Activated CD8-positive, alpha-beta memory T cell treated with anti-CD3 and anti-CD28 coated beads, Interleukin-2, amount 10 ng/mL, durations not matched to agents 7 days and 5 days (primary cell): ENCODE measurements at regions not wholly inside any gene's neighbourhood (a gene's known extent, or its start where the extent isn't known, plus 50 kb on each side); places are given as distances from the start of the nearest gene placed in this dataset.
"Not testable (repeated sequence)": the region's sequence is repeated elsewhere in the genome, so short reads cannot be mapped to it uniquely, and the experiment has no call there.

Source experiments
- ATAC-seq: fragments of 150-1000 bp; cut with Tn5 transposase; one replicate; pipeline ENCODE4 v1.10.0; 2021; ENCODE audit warnings: moderate library complexity
- CTCF ChIA-PET: fragments of 350-600 bp; sonication (Branson Sonifier 250); formaldehyde crosslinking; loops from one replicate; lab custom pipeline; 2021; ENCODE audit warnings: antibody characterized with exemption; lab: Charles Lee
- DNase-seq: peaks from one replicate; pipeline ENCODE4 v3.0.0-alpha.2; 2020
- H3K27ac Mint-ChIP-seq: one replicate; pipeline ENCODE4 v1.8.0; 2021; ENCODE audit warnings: mild to moderate bottlenecking, mixed read lengths
- H3K27me3 Mint-ChIP-seq: one replicate; pipeline ENCODE4 v1.8.0; 2021; ENCODE audit warnings: mixed read lengths
- H3K36me3 Mint-ChIP-seq: one replicate; pipeline ENCODE4 v1.8.0; 2021; ENCODE audit warnings: mild to moderate bottlenecking, mixed read lengths
- H3K4me1 Mint-ChIP-seq: one replicate; pipeline ENCODE4 v1.8.0; 2021; ENCODE audit warnings: mixed read lengths
- H3K4me3 Mint-ChIP-seq: one replicate; pipeline ENCODE4 v1.8.0; 2021; ENCODE audit warnings: mild to moderate bottlenecking, moderate library complexity, mixed read lengths
- H3K9me3 Mint-ChIP-seq: one replicate; pipeline ENCODE4 v1.8.0; 2022; ENCODE audit warnings: low read depth, mixed read lengths

DNA sequence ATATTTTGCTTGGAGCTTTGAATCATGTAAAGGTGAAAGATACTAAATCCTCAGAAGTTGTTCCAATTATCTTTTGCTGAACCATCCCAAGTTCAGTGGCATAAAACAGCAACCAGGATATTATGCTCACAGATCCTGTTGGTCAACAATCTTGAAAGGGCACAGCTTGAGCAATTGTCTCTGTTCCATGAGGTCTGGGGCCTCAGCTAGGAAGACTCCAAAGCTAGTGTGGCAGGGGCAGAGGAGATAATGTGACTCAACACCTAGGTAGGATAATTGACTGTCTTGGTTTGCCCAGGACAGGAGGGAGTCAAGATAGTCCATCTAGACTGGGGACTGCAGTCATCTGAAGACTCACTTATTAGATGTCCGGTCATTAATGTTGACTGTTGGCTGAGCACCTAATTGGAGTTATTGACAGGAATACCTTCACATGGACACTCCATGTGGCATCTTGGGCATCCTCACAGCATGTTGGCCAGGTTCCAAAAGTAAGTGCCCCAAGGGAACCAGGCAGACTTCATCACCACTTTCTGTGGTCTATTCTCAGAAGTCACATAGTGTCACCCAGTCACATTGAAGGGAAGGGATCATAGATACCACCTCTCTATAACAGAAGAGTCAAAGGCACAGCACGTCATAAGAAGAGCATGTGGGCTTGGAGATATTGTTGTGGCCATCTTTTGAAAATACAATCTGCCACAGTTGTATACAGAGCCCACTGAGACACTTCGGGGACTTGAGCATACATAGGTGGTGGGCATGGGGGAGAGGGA, 88.4 kb upstream of the GPBP1 start:
- no peak overlapping the region for H3K4me3 Mint-ChIP-seq
- ATAC-seq: no peak
- H3K36me3 Mint-ChIP-seq: no peaks in the 10 kb centered on the region
- H3K27ac Mint-ChIP-seq: no peak overlapping the region
- H3K4me1 Mint-ChIP-seq: no peaks in the 10 kb centered on the region
- CTCF ChIA-PET: interaction anchor here (0.8 kb wide), 1 partner anchor 52 kb away, joined by 3 read pairs; no protein-coding TSS in a partner anchor
- H3K27me3 Mint-ChIP-seq: peaks cover 11% of the 10 kb centered on the region
- no peaks in the 10 kb centered on the region for H3K9me3 Mint-ChIP-seq
- no peak for DNase-seq

DNA sequence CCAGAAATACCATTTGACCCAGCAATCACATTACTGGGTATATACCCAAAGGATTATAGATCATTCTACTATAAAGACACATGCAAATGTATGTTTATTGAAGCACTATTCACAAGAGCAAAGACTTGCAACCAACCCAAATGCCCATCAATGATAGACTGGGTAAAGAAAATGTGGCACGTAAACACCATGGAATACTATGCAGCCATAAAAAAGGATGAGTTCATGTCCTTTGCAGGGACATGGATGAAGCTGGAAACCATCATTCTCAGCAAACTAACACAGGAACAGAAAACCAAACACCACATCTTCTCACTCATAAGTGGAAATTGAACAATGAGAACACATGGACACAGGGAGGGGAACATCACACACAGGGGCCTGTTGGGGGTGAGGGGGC, 85.9 kb upstream of the GPBP1 start:
- CTCF ChIA-PET, H3K9me3 Mint-ChIP-seq, H3K27ac Mint-ChIP-seq, ATAC-seq, H3K27me3 Mint-ChIP-seq, H3K4me1 Mint-ChIP-seq, H3K4me3 Mint-ChIP-seq, H3K36me3 Mint-ChIP-seq, DNase-seq: not testable (repeated sequence)

DNA sequence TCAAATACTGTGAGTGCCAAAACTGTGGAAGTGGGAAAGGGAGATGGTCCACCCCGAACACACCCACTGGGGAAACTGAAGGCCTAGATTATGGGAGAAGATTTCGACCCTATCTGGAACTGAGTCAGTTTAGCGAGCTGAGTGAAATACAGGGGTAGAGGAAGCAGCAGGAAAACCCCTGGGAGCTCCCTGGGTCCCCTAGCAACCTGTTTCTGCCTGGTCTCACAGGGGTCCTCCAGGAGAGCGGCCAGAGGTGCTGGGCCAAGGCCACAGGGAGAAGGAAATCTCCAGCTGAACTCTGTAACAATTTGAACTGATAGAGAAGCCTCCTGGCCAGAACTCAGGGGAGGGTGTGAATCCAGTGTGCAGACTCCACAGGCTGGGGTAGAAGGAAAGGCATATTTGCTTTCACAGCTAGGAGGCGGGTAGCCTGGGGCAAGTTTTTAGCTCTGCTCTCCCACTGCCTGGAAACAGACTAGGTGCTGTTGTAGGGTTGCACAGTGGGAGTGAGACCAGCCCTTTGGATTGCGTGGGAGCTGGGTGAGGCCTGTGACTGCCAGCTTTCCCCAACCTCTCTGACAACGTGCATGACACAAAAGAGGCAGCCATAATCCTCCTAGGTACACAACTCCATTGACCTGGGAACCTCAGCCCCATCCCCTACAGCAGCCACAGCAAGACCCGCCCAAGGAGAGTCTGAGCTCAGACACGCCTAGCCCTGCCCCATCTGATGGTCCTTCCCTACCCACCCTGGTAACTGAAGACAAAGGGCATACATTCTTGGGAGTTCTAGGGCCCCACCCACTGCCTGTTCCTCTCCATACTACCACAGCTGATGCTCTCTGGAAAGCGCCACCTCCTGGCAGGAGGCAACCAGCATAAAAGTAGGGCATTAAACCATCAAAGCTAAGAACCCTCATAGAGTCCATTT, 78.8 kb upstream of the GPBP1 start:
- H3K4me1 Mint-ChIP-seq: no peaks in the 10 kb centered on the region
- CTCF ChIA-PET: interaction anchor here (0.9 kb wide), 1 partner anchor 11 kb away, joined by 3 read pairs; no protein-coding TSS in a partner anchor
- H3K36me3 Mint-ChIP-seq: no peaks in the 10 kb centered on the region
- DNase-seq: no peak
- H3K4me3 Mint-ChIP-seq: no peak overlapping the region
- no peak for ATAC-seq
- peaks cover 5% of the 10 kb centered on the region for H3K27me3 Mint-ChIP-seq
- no peak overlapping the region for H3K27ac Mint-ChIP-seq
- peaks cover 7% of the 10 kb centered on the region for H3K9me3 Mint-ChIP-seq

GRCh38 chr5:57097526-57097925, 76.3 kb upstream of the GPBP1 start:
- H3K36me3 Mint-ChIP-seq: no peaks in the 10 kb centered on the region
- H3K9me3 Mint-ChIP-seq: peaks cover 7% of the 10 kb centered on the region
- no peaks in the 10 kb centered on the region for H3K4me1 Mint-ChIP-seq
- no peak overlapping the region for H3K27ac Mint-ChIP-seq
- DNase-seq: no peak
- H3K27me3 Mint-ChIP-seq: peaks cover 5% of the 10 kb centered on the region
- H3K4me3 Mint-ChIP-seq: no peak overlapping the region
- no peak for ATAC-seq
- CTCF ChIA-PET: no interaction called here

- DNase-seq (no peak), ATAC-seq (no peak)
- H3K4me3 Mint-ChIP-seq: no peak overlapping the region
- H3K9me3 Mint-ChIP-seq: peaks cover 7% of the 10 kb centered on the region
- H3K27me3 Mint-ChIP-seq: peaks cover 9% of the 10 kb centered on the region
- H3K27ac Mint-ChIP-seq: no peak overlapping the region
- no peaks in the 10 kb centered on the region for H3K4me1 Mint-ChIP-seq
- CTCF ChIA-PET: no interaction called here
- no peaks in the 10 kb centered on the region for H3K36me3 Mint-ChIP-seq
Observed at GRCh38 chr5:57102189-57102904, 71.5 kb upstream of the GPBP1 start.

- no peak overlapping the region for H3K4me3 Mint-ChIP-seq
- no peak for DNase-seq
- H3K27me3 Mint-ChIP-seq: peaks cover 6% of the 10 kb centered on the region
- H3K36me3 Mint-ChIP-seq: no peaks in the 10 kb centered on the region
- H3K4me1 Mint-ChIP-seq: no peaks in the 10 kb centered on the region
- CTCF ChIA-PET: no interaction called here
- peaks cover 2% of the 10 kb centered on the region for H3K9me3 Mint-ChIP-seq
- no peak for ATAC-seq
- H3K27ac Mint-ChIP-seq: no peak overlapping the region
Observed at GRCh38 chr5:57102905-57103255, 71.0 kb upstream of the GPBP1 start.

GRCh38 chr5:57103317-57103907, 70.4 kb upstream of the GPBP1 start:
- Mint-ChIP-seq H3K9me3 (peaks cover under 1% of the 10 kb centered on the region), H3K27ac (no peak overlapping the region), H3K27me3 (peaks cover 5% of the 10 kb centered on the region), H3K36me3 (no peaks in the 10 kb centered on the region), H3K4me1 (no peaks in the 10 kb centered on the region), H3K4me3 (no peak overlapping the region)
- DNase-seq (no peak), ATAC-seq (no peak)
- CTCF ChIA-PET: no interaction called here

GRCh38 chr5:57106661-57107060, 67.2 kb upstream of the GPBP1 start:
- CTCF ChIA-PET: no interaction called here
- no peaks in the 10 kb centered on the region for H3K9me3 Mint-ChIP-seq
- no peaks in the 10 kb centered on the region for H3K36me3 Mint-ChIP-seq
- H3K4me1 Mint-ChIP-seq: no peaks in the 10 kb centered on the region
- no peak overlapping the region for H3K27ac Mint-ChIP-seq
- no peak overlapping the region for H3K4me3 Mint-ChIP-seq
- DNase-seq: no peak
- ATAC-seq: no peak
- peaks cover 4% of the 10 kb centered on the region for H3K27me3 Mint-ChIP-seq

DNA sequence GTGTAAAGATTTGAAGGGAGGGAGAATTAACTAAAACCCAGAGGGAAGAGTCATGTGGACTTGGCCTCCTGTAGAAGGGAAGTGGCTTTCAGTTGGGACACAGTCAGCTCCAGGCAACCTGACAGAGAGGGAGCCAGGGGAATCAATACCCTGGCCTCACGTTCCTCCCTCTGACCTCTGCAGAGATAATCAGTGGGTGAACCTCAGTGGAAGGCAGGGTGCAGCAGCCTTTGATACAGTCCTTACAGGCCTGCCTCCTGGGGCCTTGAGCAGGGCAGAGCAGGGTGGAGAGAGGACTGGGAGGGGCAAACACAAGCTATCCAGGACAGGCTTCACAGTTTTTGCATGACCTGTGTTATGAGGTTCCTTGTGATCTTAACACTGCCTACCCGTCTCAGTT, 61.9 kb upstream of the GPBP1 start:
- no peak overlapping the region for H3K4me3 Mint-ChIP-seq
- H3K36me3 Mint-ChIP-seq: no peaks in the 10 kb centered on the region
- H3K27ac Mint-ChIP-seq: no peak overlapping the region
- H3K4me1 Mint-ChIP-seq: peaks cover 7% of the 10 kb centered on the region
- H3K9me3 Mint-ChIP-seq: no peaks in the 10 kb centered on the region
- H3K27me3 Mint-ChIP-seq: no peaks in the 10 kb centered on the region
- ATAC-seq (no peak), DNase-seq (no peak)
- CTCF ChIA-PET: interaction anchor here (0.8 kb wide), 1 partner anchor 11 kb away, joined by 3 read pairs; no protein-coding TSS in a partner anchor

DNA sequence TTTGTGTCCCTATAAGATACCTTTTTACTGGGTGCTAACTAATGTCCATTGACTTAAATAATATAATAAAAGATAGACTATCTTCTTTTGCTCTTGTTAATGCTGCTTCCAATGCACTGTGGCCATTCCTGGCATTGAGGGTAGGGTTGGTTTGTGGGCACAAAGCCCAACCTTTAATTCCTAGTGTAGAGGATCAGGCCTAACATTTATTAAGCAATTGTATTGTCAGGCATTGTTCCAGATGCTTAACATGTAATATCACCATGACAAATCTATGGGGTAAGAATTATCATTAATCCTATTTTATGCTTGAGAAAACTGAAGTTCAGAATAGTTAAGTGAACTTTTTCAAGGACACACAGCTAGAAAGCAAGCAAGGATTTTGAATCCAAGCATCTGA, 60.4 kb upstream of the GPBP1 start:
- Mint-ChIP-seq H3K27me3 (no peaks in the 10 kb centered on the region), H3K4me3 (no peak overlapping the region), H3K4me1 (peaks cover 18% of the 10 kb centered on the region), H3K27ac (no peak overlapping the region), H3K36me3 (no peaks in the 10 kb centered on the region), H3K9me3 (no peaks in the 10 kb centered on the region)
- DNase-seq (no peak), ATAC-seq (no peak)
- CTCF ChIA-PET: no interaction called here

GRCh38 chr5:57117596-57117995, 56.3 kb upstream of the GPBP1 start:
- ATAC-seq: peak; percentile 94
- Mint-ChIP-seq H3K36me3 (no peaks in the 10 kb centered on the region), H3K9me3 (no peaks in the 10 kb centered on the region), H3K4me3 (no peak overlapping the region), H3K27me3 (peaks cover 2% of the 10 kb centered on the region), H3K27ac (peak overlapping the region; percentile 54), H3K4me1 (peaks cover 18% of the 10 kb centered on the region)
- CTCF ChIA-PET: no interaction called here
- DNase-seq: peak; percentile 81

DNA sequence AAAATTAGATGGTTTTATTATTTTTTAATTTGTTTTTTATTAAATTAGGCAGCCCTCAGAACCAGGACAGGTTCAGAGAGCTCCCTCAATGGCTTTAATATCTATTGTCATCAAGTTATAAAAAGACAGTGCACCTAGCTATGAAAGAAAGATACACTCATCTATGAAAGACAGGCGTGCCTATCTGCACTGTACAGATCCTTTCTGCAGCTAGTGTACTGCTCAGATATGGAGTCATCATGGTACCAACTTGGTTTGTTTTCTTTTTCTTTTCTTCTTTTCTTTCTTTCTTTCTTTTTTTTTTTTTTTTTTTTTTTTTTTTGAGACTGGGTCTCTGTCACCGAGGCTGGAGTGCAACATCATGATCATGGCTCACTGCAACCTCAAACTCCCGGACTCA, 54.8 kb upstream of the GPBP1 start:
- Mint-ChIP-seq H3K9me3 (no peaks in the 10 kb centered on the region), H3K36me3 (no peaks in the 10 kb centered on the region), H3K27me3 (peaks cover 2% of the 10 kb centered on the region), H3K4me1 (peaks cover 16% of the 10 kb centered on the region), H3K27ac (no peak overlapping the region), H3K4me3 (no peak overlapping the region)
- ATAC-seq (no peak), DNase-seq (no peak)
- CTCF ChIA-PET: no interaction called here

- no peak overlapping the region for H3K4me3 Mint-ChIP-seq
- DNase-seq (no peak), ATAC-seq (no peak)
- CTCF ChIA-PET: no interaction called here
- no peaks in the 10 kb centered on the region for H3K9me3 Mint-ChIP-seq
- H3K36me3 Mint-ChIP-seq: no peaks in the 10 kb centered on the region
- no peaks in the 10 kb centered on the region for H3K4me1 Mint-ChIP-seq
- H3K27me3 Mint-ChIP-seq: peaks cover 2% of the 10 kb centered on the region
- no peak overlapping the region for H3K27ac Mint-ChIP-seq
Observed at GRCh38 chr5:57124014-57124413, 49.8 kb upstream of the GPBP1 start.
